Erythroblast (primary cell): ENCODE measurements at regions not wholly inside any gene's neighbourhood (a gene's known extent, or its start where the extent isn't known, plus 50 kb on each side); places are given as distances from the start of the nearest gene placed in this dataset.

ENCODE experiments used
- GATA1 ChIP-seq: IDR thresholded peaks from 2 replicates; pipeline ENCODE4 v1.6.1; 2011; ENCODE audit warnings: low read depth, mild to moderate bottlenecking, control low read depth, low read length, moderate library complexity
- POLR2A ChIP-seq: IDR thresholded peaks from 2 replicates; pipeline ENCODE4 v1.6.1; 2011; ENCODE audit warnings: mild to moderate bottlenecking, low read length

DNA sequence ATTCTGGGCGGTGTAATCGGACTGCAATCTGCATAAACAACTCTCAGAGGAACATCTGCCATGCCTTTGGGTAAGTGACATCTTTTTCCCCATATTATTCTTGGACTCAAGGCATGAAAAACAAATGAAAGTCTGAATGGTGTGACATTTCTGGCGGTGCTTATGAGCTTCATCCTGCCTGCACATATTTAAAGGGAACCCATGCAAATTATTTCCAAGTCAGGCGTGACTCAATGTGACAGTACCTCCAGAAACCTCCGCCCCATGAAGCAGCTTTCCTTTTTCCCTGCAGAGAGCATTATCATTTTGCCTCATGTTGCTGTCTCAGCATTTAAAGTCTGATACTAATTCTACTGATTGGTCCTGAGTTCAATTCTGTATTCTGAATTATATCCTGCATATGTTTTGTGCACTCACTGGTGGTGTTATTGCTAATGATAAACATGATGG lies 585.4 kb downstream of the SNAPC1 start:
- TF ChIP-seq POLR2A = no peak
- TF ChIP-seq GATA1 = no peak
